ENCODE measurements at regions not wholly inside any gene's neighbourhood (a gene's known extent, or its start where the extent isn't known, plus 50 kb on each side); places are given as distances from the start of the nearest gene placed in this dataset.

DNA sequence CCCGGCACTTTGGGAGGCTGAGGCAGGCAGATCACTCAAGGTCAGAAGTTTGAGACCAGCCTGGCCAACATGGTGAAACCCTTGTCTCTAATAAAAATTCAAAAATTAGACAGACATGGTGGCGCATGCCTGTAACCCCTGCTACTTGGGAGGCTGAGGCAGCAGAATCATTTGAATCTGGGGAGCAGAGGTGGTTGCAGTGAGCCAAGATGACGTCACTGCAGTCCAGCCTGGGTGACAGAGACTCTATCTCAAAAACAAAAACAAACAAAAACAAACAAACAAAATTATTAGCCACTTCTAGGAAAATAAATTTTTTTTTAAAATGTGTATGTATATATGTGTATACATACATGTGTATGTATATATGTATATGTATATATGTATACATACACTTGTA, 320.3 kb upstream of the ADGRL4 start (continued):
- TF ChIP-seq, protein P1, sequence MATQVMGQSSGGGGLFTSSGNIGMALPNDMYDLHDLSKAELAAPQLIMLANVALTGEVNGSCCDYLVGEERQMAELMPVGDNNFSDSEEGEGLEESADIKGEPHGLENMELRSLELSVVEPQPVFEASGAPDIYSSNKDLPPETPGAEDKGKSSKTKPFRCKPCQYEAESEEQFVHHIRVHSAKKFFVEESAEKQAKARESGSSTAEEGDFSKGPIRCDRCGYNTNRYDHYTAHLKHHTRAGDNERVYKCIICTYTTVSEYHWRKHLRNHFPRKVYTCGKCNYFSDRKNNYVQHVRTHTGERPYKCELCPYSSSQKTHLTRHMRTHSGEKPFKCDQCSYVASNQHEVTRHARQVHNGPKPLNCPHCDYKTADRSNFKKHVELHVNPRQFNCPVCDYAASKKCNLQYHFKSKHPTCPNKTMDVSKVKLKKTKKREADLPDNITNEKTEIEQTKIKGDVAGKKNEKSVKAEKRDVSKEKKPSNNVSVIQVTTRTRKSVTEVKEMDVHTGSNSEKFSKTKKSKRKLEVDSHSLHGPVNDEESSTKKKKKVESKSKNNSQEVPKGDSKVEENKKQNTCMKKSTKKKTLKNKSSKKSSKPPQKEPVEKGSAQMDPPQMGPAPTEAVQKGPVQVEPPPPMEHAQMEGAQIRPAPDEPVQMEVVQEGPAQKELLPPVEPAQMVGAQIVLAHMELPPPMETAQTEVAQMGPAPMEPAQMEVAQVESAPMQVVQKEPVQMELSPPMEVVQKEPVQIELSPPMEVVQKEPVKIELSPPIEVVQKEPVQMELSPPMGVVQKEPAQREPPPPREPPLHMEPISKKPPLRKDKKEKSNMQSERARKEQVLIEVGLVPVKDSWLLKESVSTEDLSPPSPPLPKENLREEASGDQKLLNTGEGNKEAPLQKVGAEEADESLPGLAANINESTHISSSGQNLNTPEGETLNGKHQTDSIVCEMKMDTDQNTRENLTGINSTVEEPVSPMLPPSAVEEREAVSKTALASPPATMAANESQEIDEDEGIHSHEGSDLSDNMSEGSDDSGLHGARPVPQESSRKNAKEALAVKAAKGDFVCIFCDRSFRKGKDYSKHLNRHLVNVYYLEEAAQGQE (IDR thresholded peaks at IDR 0.05) = no peak
- TF ChIP-seq SP1 (IDR thresholded peaks at IDR 0.05) = no peak

DNA sequence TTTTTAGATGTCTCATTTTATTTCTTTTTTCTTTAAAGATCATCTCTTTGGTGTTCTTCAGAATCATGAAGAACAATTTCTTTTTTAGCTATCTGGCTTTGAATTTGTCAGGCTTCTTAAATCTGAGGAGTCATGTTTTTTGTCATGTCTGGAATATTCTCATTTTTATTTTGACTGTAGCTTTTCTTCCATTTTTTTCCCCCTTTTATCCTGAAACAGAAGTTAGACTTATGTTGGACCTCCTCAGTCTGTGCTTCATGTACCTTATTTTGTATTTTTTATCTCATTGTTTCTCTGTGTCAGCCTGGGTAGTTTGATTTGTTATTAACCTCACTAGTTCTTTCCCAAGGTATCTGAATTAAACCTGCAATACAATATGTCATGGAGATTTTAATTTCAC, 319.2 kb upstream of the ADGRL4 start:
- no peaks in the 10 kb centered on the region for H3K4me1 ChIP-seq (ENCODE audit: control insufficient read depth in 4 of 4, insufficient read depth in 4 of 4, low read length in 3 of 4)
- TF ChIP-seq EGR1 (IDR thresholded peaks at IDR 0.05; ENCODE audit: low read depth in 2 of 2) (no peak), GABPA (IDR thresholded peaks at IDR 0.05 in 1 of 2, conservative IDR thresholded peaks at IDR 0.05 in 1 of 2) (no peak)
- TF ChIP-seq, protein P1 (IDR thresholded peaks at IDR 0.05) = no peak

DNA sequence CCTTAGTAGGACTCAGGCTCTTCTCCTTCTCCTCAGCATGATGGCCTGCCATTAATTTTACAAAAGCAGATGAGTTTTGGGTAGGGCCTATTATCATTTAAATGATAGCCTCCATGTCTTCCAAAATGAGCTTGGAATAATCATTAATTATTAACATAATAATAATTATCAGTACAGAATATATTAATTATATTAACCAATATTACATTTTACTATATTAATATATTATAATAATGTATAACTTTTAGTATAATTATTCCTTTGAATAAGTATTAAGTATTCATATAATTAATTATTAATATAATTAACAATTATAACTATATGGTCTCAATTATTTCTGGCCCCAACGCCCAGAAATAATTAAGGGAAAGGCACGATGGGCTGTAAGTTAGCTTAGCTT, 318.6 kb upstream of the ADGRL4 start:
- DNase-seq (ENCODE audit: low spot score) = no peak
- H3K9me3 ChIP-seq (ENCODE audit: control insufficient read depth in 4 of 4, low read length in 3 of 4) = no peaks in the 10 kb centered on the region
- no peaks in the 10 kb centered on the region for H3K4me1 ChIP-seq (ENCODE audit: control insufficient read depth in 4 of 4, insufficient read depth in 4 of 4, low read length in 3 of 4)
- no peak overlapping the region for H3K9ac ChIP-seq (ENCODE audit: low read depth in 1 of 2, low read length in 2 of 2)
- WGBS = 82% methylated on average over 2 of the region's 2 CpGs
- H3K27me3 ChIP-seq (ENCODE audit: control insufficient read depth in 4 of 4, insufficient read depth in 4 of 4, low read length in 3 of 4) = no peaks in the 10 kb centered on the region
- no peak overlapping the region for H3K27ac ChIP-seq (ENCODE audit: low read depth in 1 of 2, low read length in 2 of 2)
- no peaks in the 10 kb centered on the region for H3K36me3 ChIP-seq (ENCODE audit: control insufficient read depth in 4 of 4, insufficient read depth in 3 of 4, low read depth in 1 of 4, low read length in 3 of 4)
- H3K4me3 ChIP-seq (ENCODE audit: low read depth in 1 of 3, low read length in 3 of 3) = no peak overlapping the region
- TF ChIP-seq, protein P1 (IDR thresholded peaks at IDR 0.05) = no peak
- TF ChIP-seq HNF4A (conservative IDR thresholded peaks at IDR 0.05) (no peak), RAD21 (IDR thresholded peaks at IDR 0.05) (no peak), FOXA1 (IDR thresholded peaks at IDR 0.05) (no peak), HNF4G (IDR thresholded peaks at IDR 0.05) (no peak), SP1 (IDR thresholded peaks at IDR 0.05) (no peak), NR2F2 (IDR thresholded peaks at IDR 0.05) (no peak), FOXA2 (IDR thresholded peaks at IDR 0.05) (no peak), TAF1 (conservative IDR thresholded peaks at IDR 0.05) (no peak), JUND (IDR thresholded peaks at IDR 0.05) (no peak), RXRA (IDR thresholded peaks at IDR 0.05) (no peak)
- TF ChIP-seq, protein P2, sequence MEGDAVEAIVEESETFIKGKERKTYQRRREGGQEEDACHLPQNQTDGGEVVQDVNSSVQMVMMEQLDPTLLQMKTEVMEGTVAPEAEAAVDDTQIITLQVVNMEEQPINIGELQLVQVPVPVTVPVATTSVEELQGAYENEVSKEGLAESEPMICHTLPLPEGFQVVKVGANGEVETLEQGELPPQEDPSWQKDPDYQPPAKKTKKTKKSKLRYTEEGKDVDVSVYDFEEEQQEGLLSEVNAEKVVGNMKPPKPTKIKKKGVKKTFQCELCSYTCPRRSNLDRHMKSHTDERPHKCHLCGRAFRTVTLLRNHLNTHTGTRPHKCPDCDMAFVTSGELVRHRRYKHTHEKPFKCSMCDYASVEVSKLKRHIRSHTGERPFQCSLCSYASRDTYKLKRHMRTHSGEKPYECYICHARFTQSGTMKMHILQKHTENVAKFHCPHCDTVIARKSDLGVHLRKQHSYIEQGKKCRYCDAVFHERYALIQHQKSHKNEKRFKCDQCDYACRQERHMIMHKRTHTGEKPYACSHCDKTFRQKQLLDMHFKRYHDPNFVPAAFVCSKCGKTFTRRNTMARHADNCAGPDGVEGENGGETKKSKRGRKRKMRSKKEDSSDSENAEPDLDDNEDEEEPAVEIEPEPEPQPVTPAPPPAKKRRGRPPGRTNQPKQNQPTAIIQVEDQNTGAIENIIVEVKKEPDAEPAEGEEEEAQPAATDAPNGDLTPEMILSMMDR (IDR thresholded peaks at IDR 0.05; ENCODE audit: low read depth, low read length, missing input control) = no peak
- TF ChIP-seq, protein P3, sequence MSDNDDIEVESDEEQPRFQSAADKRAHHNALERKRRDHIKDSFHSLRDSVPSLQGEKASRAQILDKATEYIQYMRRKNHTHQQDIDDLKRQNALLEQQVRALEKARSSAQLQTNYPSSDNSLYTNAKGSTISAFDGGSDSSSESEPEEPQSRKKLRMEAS (IDR thresholded peaks at IDR 0.05) = no peak
- TF ChIP-seq, protein P4, sequence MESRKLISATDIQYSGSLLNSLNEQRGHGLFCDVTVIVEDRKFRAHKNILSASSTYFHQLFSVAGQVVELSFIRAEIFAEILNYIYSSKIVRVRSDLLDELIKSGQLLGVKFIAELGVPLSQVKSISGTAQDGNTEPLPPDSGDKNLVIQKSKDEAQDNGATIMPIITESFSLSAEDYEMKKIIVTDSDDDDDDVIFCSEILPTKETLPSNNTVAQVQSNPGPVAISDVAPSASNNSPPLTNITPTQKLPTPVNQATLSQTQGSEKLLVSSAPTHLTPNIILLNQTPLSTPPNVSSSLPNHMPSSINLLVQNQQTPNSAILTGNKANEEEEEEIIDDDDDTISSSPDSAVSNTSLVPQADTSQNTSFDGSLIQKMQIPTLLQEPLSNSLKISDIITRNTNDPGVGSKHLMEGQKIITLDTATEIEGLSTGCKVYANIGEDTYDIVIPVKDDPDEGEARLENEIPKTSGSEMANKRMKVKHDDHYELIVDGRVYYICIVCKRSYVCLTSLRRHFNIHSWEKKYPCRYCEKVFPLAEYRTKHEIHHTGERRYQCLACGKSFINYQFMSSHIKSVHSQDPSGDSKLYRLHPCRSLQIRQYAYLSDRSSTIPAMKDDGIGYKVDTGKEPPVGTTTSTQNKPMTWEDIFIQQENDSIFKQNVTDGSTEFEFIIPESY (IDR thresholded peaks at IDR 0.05) = no peak

More for the DNA sequence above, 319.2 kb upstream of the ADGRL4 start:
- Histone ChIP-seq H3K9ac (ENCODE audit: low read depth in 1 of 2, low read length in 2 of 2) (no peak overlapping the region), H3K27ac (ENCODE audit: low read depth in 1 of 2, low read length in 2 of 2) (no peak overlapping the region), H3K36me3 (ENCODE audit: control insufficient read depth in 4 of 4, insufficient read depth in 3 of 4, low read depth in 1 of 4, low read length in 3 of 4) (no peaks in the 10 kb centered on the region), H3K9me3 (ENCODE audit: control insufficient read depth in 4 of 4, low read length in 3 of 4) (no peaks in the 10 kb centered on the region), H3K27me3 (ENCODE audit: control insufficient read depth in 4 of 4, insufficient read depth in 4 of 4, low read length in 3 of 4) (no peaks in the 10 kb centered on the region), H3K4me3 (ENCODE audit: low read depth in 1 of 3, low read length in 3 of 3) (no peak overlapping the region)
- no peak for DNase-seq (ENCODE audit: low spot score)

Data from liver (tissue), 8 donors.